Hepatocyte (in vitro differentiated cells): ENCODE measurements at regions not wholly inside any gene's neighbourhood (a gene's known extent, or its start where the extent isn't known, plus 50 kb on each side); places are given as distances from the start of the nearest gene placed in this dataset.
"Not testable (repeated sequence)": the region's sequence is repeated elsewhere in the genome, so short reads cannot be mapped to it uniquely, and the experiment has no call there.

Experiments used
- EZH2 ChIP-seq: fragments of 200-600 bp; sonication (generic); IDR thresholded peaks from 2 replicates; pipeline ENCODE4 v1.6.1; 2016; ENCODE audit warnings: antibody characterized with exemption, mild to moderate bottlenecking, borderline replicate concordance
- TF ChIP-seq, protein P1 (sequence below): fragments of 200-600 bp; sonication (generic); IDR thresholded peaks from 2 replicates; pipeline ENCODE4 v1.5.1; 2016; ENCODE audit warnings: antibody characterized with exemption, mild to moderate bottlenecking; ENCODE audit not compliant: poor library complexity

- TF ChIP-seq, protein P1, sequence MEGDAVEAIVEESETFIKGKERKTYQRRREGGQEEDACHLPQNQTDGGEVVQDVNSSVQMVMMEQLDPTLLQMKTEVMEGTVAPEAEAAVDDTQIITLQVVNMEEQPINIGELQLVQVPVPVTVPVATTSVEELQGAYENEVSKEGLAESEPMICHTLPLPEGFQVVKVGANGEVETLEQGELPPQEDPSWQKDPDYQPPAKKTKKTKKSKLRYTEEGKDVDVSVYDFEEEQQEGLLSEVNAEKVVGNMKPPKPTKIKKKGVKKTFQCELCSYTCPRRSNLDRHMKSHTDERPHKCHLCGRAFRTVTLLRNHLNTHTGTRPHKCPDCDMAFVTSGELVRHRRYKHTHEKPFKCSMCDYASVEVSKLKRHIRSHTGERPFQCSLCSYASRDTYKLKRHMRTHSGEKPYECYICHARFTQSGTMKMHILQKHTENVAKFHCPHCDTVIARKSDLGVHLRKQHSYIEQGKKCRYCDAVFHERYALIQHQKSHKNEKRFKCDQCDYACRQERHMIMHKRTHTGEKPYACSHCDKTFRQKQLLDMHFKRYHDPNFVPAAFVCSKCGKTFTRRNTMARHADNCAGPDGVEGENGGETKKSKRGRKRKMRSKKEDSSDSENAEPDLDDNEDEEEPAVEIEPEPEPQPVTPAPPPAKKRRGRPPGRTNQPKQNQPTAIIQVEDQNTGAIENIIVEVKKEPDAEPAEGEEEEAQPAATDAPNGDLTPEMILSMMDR, result not testable (repeated sequence)
- not testable (repeated sequence) for TF ChIP-seq EZH2
Measured at GRCh38 chr6:99702287-99702686, 95.7 kb downstream of the PRDM13 start.
